A673 (cell line): ENCODE measurements at regions not wholly inside any gene's neighbourhood (a gene's known extent, or its start where the extent isn't known, plus 50 kb on each side); places are given as distances from the start of the nearest gene placed in this dataset.

ENCODE experiments used
- EZH2 ChIP-seq: fragments of 200-600 bp; sonication (generic); IDR thresholded peaks from 2 replicates; pipeline ENCODE4 v1.6.1; 2017; ENCODE audit warnings: borderline replicate concordance, low read depth, mild to moderate bottlenecking, mixed read lengths, antibody characterized with exemption, low read length; ENCODE audit not compliant: poor library complexity, severe bottlenecking
- TF ChIP-seq, protein P1 (sequence below): fragments of 300-800, 200-600 bp; sonication (generic); conservative IDR thresholded peaks from 2 replicates; pipeline ENCODE4 v1.5.1; 2017; ENCODE audit warnings: low read depth, mild to moderate bottlenecking, antibody characterized with exemption, low read length, moderate library complexity, mixed read lengths

DNA sequence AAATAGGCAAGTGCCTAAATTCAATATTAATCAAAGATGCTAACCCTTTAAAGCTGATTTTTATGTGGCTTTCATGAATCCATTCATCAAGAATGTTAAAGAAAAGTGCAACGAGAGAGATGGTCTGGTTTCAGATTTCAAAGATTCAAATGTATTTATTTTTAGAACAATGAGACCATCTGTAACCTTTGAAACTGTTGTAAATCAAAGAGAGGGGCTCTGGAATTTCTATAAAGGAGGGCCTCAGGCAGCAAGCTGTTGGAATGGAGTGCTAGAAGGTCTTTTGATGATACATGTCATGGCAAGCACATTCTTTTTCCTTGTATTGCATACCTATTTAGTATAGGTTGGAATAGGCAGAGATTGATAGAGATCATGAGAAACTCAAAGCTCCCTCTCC is 433.0 kb downstream of the LRIG3 start:
- TF ChIP-seq, protein P1, sequence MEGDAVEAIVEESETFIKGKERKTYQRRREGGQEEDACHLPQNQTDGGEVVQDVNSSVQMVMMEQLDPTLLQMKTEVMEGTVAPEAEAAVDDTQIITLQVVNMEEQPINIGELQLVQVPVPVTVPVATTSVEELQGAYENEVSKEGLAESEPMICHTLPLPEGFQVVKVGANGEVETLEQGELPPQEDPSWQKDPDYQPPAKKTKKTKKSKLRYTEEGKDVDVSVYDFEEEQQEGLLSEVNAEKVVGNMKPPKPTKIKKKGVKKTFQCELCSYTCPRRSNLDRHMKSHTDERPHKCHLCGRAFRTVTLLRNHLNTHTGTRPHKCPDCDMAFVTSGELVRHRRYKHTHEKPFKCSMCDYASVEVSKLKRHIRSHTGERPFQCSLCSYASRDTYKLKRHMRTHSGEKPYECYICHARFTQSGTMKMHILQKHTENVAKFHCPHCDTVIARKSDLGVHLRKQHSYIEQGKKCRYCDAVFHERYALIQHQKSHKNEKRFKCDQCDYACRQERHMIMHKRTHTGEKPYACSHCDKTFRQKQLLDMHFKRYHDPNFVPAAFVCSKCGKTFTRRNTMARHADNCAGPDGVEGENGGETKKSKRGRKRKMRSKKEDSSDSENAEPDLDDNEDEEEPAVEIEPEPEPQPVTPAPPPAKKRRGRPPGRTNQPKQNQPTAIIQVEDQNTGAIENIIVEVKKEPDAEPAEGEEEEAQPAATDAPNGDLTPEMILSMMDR: no peak
- no peak for TF ChIP-seq EZH2
